MCF 10A (cell line): ENCODE measurements at regions not wholly inside any gene's neighbourhood (a gene's known extent, or its start where the extent isn't known, plus 50 kb on each side); places are given as distances from the start of the nearest gene placed in this dataset.

Experiments used
- BruUV-seq: library from RNA; stranded (reverse); fragments of 400-500 nt; replicated peaks from 2 replicates; lab custom pipeline; 2021; lab: Mats Ljungman, UMichigan
- CTCF ChIA-PET: fragments of 300-600 bp; sonication (Branson Sonifier 250); formaldehyde crosslinking; extraction: SDS; loops from one replicate; lab custom pipeline; 2021; ENCODE audit warnings: antibody characterized with exemption, inconsistent platforms; lab: Yijun Ruan, JAX
- POLR2A ChIA-PET: fragments of 300-600, 350-650 bp; sonication (Branson Sonifier 250); formaldehyde crosslinking; extraction: SDS; loops from one replicate; lab custom pipeline; 2020; ENCODE audit warnings: antibody characterized with exemption, inconsistent platforms; lab: Yijun Ruan, JAX
- DNase-seq: peaks from one replicate; pipeline ENCODE4 v3.0.0-alpha.2; 2018; ENCODE audit not compliant: unreplicated experiment
- H3K27ac Mint-ChIP-seq: one replicate; pipeline ENCODE4 v1.8.0; 2022; ENCODE audit warnings: mild to moderate bottlenecking, low read depth, mixed read lengths; ENCODE audit not compliant: unreplicated experiment
- H3K27me3 Mint-ChIP-seq: one replicate; pipeline ENCODE4 v1.8.0; 2022; ENCODE audit warnings: mixed read lengths; ENCODE audit not compliant: insufficient read depth, unreplicated experiment
- H3K36me3 Mint-ChIP-seq: one replicate; pipeline ENCODE4 v1.8.0; 2022; ENCODE audit warnings: mild to moderate bottlenecking, moderate library complexity, mixed read lengths; ENCODE audit not compliant: insufficient read depth, unreplicated experiment
- H3K4me1 Mint-ChIP-seq: one replicate; pipeline ENCODE4 v1.8.0; 2022; ENCODE audit warnings: mixed read lengths; ENCODE audit not compliant: insufficient read depth, unreplicated experiment
- H3K4me3 Mint-ChIP-seq: one replicate; pipeline ENCODE4 v1.8.0; 2022; ENCODE audit warnings: mild to moderate bottlenecking, moderate library complexity, mixed read lengths; ENCODE audit not compliant: unreplicated experiment
- H3K9me3 Mint-ChIP-seq: one replicate; pipeline ENCODE4 v1.8.0; 2022; ENCODE audit warnings: mixed read lengths; ENCODE audit not compliant: unreplicated experiment
- intact Hi-C: fragments of 100-400 bp; cut with micrococcal nuclease; formaldehyde crosslinking; loops from 2 replicates; pipeline ENCODE4 v1.14.1; 2022
- TF ChIP-seq, protein P1 (sequence below): fragments of 200-600 bp; IDR thresholded peaks from one replicate; pipeline ENCODE4 v1.8.0; 2022; ENCODE audit warnings: antibody characterized with exemption, mild to moderate bottlenecking; ENCODE audit not compliant: unreplicated experiment

DNA sequence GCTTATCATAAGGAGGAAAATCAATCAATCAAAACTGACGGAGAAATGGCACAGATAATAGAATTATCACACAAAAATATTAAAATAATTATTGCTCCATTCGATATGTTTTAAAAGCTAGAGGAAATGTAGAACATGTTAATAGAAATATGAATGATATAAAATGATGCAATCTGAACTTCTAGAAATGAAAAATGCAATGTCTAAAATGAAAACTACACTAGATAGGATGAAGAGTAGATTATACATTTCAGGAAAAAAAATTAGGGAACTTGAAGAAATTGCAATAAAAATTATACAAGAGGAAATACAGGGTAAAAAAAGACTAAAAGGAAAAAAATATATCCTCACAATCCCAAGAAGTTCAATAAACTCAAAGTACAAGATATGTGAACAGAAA lies 80.2 kb upstream of the TP63 start:
- ChIA-PET POLR2A (interaction anchor here (0.7 kb wide), 1 partner anchor 241 kb away, joined by 3 read pairs; no protein-coding TSS in a partner anchor), CTCF (no interaction called here)
- no peak overlapping the region for H3K27ac Mint-ChIP-seq
- H3K36me3 Mint-ChIP-seq, result no peaks in the 10 kb centered on the region
- TF ChIP-seq, protein P1, sequence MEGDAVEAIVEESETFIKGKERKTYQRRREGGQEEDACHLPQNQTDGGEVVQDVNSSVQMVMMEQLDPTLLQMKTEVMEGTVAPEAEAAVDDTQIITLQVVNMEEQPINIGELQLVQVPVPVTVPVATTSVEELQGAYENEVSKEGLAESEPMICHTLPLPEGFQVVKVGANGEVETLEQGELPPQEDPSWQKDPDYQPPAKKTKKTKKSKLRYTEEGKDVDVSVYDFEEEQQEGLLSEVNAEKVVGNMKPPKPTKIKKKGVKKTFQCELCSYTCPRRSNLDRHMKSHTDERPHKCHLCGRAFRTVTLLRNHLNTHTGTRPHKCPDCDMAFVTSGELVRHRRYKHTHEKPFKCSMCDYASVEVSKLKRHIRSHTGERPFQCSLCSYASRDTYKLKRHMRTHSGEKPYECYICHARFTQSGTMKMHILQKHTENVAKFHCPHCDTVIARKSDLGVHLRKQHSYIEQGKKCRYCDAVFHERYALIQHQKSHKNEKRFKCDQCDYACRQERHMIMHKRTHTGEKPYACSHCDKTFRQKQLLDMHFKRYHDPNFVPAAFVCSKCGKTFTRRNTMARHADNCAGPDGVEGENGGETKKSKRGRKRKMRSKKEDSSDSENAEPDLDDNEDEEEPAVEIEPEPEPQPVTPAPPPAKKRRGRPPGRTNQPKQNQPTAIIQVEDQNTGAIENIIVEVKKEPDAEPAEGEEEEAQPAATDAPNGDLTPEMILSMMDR, result no peak
- DNase-seq, result no peak
- BruUV-seq, result no TSS peak
- peaks cover 28% of the 10 kb centered on the region for H3K9me3 Mint-ChIP-seq
- no peaks in the 10 kb centered on the region for H3K4me1 Mint-ChIP-seq
- H3K27me3 Mint-ChIP-seq, result no peaks in the 10 kb centered on the region
- intact Hi-C loops, result no loop called here
- no peak overlapping the region for H3K4me3 Mint-ChIP-seq

DNA sequence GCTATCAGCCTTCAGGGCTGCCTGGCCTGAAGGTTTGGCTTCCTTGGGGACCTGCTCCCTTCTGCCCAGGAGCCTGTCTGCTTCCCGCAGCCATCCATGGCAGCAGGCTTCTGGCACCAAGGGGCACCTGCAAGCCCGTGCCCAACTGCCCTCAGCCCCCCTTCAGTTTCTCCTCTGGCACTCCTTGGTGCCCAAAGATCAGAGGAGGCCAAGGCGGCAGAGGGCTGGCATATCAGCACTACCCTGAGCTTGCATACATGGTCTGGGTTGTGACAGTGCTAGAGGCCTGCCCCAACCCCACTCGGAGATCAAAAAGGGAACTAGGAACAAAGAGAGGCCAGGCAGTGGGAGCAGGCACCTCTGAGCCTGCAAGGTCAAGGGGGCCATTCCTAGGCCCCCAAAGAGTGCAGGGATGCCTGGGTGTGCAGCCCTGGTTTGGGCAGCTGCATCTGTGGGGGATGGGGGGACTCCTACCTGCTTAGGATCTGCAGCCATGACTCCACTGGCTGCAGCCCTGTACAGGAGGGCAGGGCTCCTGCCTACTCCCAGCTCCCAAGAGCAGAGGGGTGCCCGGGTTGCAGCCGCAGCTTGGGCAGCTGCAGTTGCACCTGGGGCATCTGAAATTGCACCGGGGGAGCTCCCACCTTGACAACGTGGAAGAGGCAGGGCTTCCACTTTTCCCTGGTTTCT lies 76.2 kb upstream of the TP63 start:
- POLR2A ChIA-PET, result interaction anchor here (1.0 kb wide), 1 partner anchor 8 kb away, joined by 3 read pairs; no protein-coding TSS in a partner anchor
- H3K27ac Mint-ChIP-seq, result no peak overlapping the region
- CTCF ChIA-PET, result interaction anchor here (1.4 kb wide), 1 partner anchor 42 kb away, joined by 3 read pairs; no protein-coding TSS in a partner anchor
- intact Hi-C loops, result no loop called here
- TF ChIP-seq, protein P1, result no peak
- no peak for DNase-seq
- BruUV-seq, result no TSS peak
- no peaks in the 10 kb centered on the region for H3K4me1 Mint-ChIP-seq
- no peak overlapping the region for H3K4me3 Mint-ChIP-seq
- H3K36me3 Mint-ChIP-seq, result no peaks in the 10 kb centered on the region
- H3K9me3 Mint-ChIP-seq, result peaks cover 21% of the 10 kb centered on the region
- no peaks in the 10 kb centered on the region for H3K27me3 Mint-ChIP-seq

DNA sequence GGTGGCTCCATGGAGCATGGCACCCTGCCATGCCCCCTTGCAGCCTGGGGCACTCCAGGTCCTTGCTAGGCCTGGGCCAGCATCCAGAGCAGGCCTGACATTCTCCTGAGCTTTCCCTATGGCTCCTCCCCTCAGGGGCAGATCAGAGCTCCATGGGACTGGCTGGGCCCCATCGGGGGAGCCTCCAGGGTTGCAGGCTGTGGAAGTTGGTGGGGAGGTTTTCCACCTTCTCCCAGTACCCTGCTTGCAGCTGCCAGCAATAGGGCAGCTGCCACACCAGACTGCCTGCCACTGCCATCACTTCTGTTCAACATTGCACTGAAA lies 75.7 kb upstream of the TP63 start:
- H3K4me1 Mint-ChIP-seq, result no peaks in the 10 kb centered on the region
- DNase-seq, result no peak
- BruUV-seq, result no TSS peak
- intact Hi-C loops, result no loop called here
- ChIA-PET POLR2A (no interaction called here), CTCF (no interaction called here)
- H3K4me3 Mint-ChIP-seq, result no peak overlapping the region
- peaks cover 21% of the 10 kb centered on the region for H3K9me3 Mint-ChIP-seq
- no peaks in the 10 kb centered on the region for H3K36me3 Mint-ChIP-seq
- no peaks in the 10 kb centered on the region for H3K27me3 Mint-ChIP-seq
- TF ChIP-seq, protein P1, result no peak
- H3K27ac Mint-ChIP-seq, result no peak overlapping the region

DNA sequence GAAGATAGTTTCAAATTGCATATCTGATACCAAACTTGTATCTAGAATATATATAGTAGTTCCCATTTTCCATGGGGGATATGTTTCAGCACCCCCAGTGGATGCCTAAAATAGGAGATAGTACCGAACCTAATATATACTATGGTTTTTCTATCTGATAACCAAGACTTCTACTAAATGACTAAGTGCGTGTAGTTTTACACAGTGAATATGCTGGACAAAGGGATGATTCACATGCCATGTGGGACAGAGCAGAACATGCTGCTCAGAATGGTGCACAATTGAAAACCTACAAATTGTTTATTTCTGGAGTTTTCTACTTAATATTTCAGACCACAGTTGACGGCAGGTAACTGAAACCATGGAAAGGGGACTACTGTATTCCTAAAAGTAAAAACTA lies 73.4 kb upstream of the TP63 start:
- Mint-ChIP-seq H3K36me3 (no peaks in the 10 kb centered on the region), H3K4me3 (no peak overlapping the region), H3K4me1 (no peaks in the 10 kb centered on the region), H3K27ac (peak overlapping the region; percentile 57), H3K9me3 (peaks cover 8% of the 10 kb centered on the region), H3K27me3 (no peaks in the 10 kb centered on the region)
- intact Hi-C loops, result no loop called here
- BruUV-seq, result no TSS peak
- ChIA-PET CTCF (interaction anchor here (0.6 to 1.4 kb wide), 4 partner anchors 26 to 289 kb away, joined by 3 to 4 read pairs (median 3); no protein-coding TSS in a partner anchor), POLR2A (interaction anchor here (0.8 to 1.4 kb wide), 4 partner anchors 24 to 290 kb away, joined by 3 to 4 read pairs (median 4); no protein-coding TSS in a partner anchor)
- TF ChIP-seq, protein P1, result no peak
- DNase-seq, result no peak
